ENCODE measurements at regions not wholly inside any gene's neighbourhood (a gene's known extent, or its start where the extent isn't known, plus 50 kb on each side); places are given as distances from the start of the nearest gene placed in this dataset.
"Not testable (repeated sequence)": the region's sequence is repeated elsewhere in the genome, so short reads cannot be mapped to it uniquely, and the experiment has no call there.

GRCh38 chr4:79666875-79667274, 258.8 kb upstream of the GK2 start:
- Mint-ChIP-seq H3K4me1 (ENCODE audit: low read depth in 2 of 2) (no peaks in the 10 kb centered on the region), H3K36me3 (no peaks in the 10 kb centered on the region), H3K27ac (no peak overlapping the region), H3K27me3 (no peaks in the 10 kb centered on the region), H3K9me3 (peaks cover 21% of the 10 kb centered on the region), H3K4me3 (no peak overlapping the region)
- ATAC-seq, result no peak
- no peak for DNase-seq (ENCODE audit: low spot score)

- ATAC-seq (no peak), DNase-seq (ENCODE audit: low spot score) (no peak)
- no peaks in the 10 kb centered on the region for H3K27me3 Mint-ChIP-seq
- peaks cover 21% of the 10 kb centered on the region for H3K9me3 Mint-ChIP-seq
- H3K4me1 Mint-ChIP-seq (ENCODE audit: low read depth in 2 of 2), result no peaks in the 10 kb centered on the region
- H3K27ac Mint-ChIP-seq, result no peak overlapping the region
- H3K36me3 Mint-ChIP-seq, result no peaks in the 10 kb centered on the region
- no peak overlapping the region for H3K4me3 Mint-ChIP-seq
Measured at GRCh38 chr4:79666112-79666511, 258.1 kb upstream of the GK2 start.

GRCh38 chr4:79663865-79664264, 255.8 kb upstream of the GK2 start:
- Mint-ChIP-seq H3K9me3 (peaks cover 8% of the 10 kb centered on the region), H3K36me3 (no peaks in the 10 kb centered on the region), H3K27me3 (no peaks in the 10 kb centered on the region), H3K4me1 (ENCODE audit: low read depth in 2 of 2) (no peaks in the 10 kb centered on the region), H3K4me3 (no peak overlapping the region), H3K27ac (no peak overlapping the region)
- DNase-seq (ENCODE audit: low spot score) (no peak), ATAC-seq (no peak)

GRCh38 chr4:79663141-79663540, 255.1 kb upstream of the GK2 start:
- ATAC-seq (no peak), DNase-seq (ENCODE audit: low spot score) (no peak)
- no peaks in the 10 kb centered on the region for H3K27me3 Mint-ChIP-seq
- no peaks in the 10 kb centered on the region for H3K4me1 Mint-ChIP-seq (ENCODE audit: low read depth in 2 of 2)
- H3K27ac Mint-ChIP-seq, result no peak overlapping the region
- peaks cover 8% of the 10 kb centered on the region for H3K9me3 Mint-ChIP-seq
- no peak overlapping the region for H3K4me3 Mint-ChIP-seq
- no peaks in the 10 kb centered on the region for H3K36me3 Mint-ChIP-seq

GRCh38 chr4:79662651-79663050, 254.6 kb upstream of the GK2 start:
- Mint-ChIP-seq H3K4me3 (no peak overlapping the region), H3K36me3 (no peaks in the 10 kb centered on the region), H3K27me3 (no peaks in the 10 kb centered on the region), H3K9me3 (peaks cover 8% of the 10 kb centered on the region), H3K4me1 (ENCODE audit: low read depth in 2 of 2) (no peaks in the 10 kb centered on the region), H3K27ac (no peak overlapping the region)
- no peak for ATAC-seq
- no peak for DNase-seq (ENCODE audit: low spot score)

GRCh38 chr4:79661196-79661595, 253.2 kb upstream of the GK2 start:
- no peak for DNase-seq (ENCODE audit: low spot score)
- no peaks in the 10 kb centered on the region for H3K4me1 Mint-ChIP-seq (ENCODE audit: low read depth in 2 of 2)
- H3K9me3 Mint-ChIP-seq, result peaks cover 11% of the 10 kb centered on the region
- no peaks in the 10 kb centered on the region for H3K36me3 Mint-ChIP-seq
- no peak overlapping the region for H3K27ac Mint-ChIP-seq
- no peaks in the 10 kb centered on the region for H3K27me3 Mint-ChIP-seq
- H3K4me3 Mint-ChIP-seq, result no peak overlapping the region
- no peak for ATAC-seq

GRCh38 chr4:79659308-79659870, 251.4 kb upstream of the GK2 start:
- H3K36me3 Mint-ChIP-seq; DNase-seq (ENCODE audit: low spot score); ATAC-seq; H3K4me1 Mint-ChIP-seq (ENCODE audit: low read depth in 2 of 2); H3K27ac Mint-ChIP-seq; H3K27me3 Mint-ChIP-seq; H3K4me3 Mint-ChIP-seq: not testable (repeated sequence)
- peaks cover 17% of the 10 kb centered on the region for H3K9me3 Mint-ChIP-seq

GRCh38 chr4:79657379-79657778, 249.4 kb upstream of the GK2 start:
- H3K4me3 Mint-ChIP-seq, result no peak overlapping the region
- H3K4me1 Mint-ChIP-seq (ENCODE audit: low read depth in 2 of 2), result no peaks in the 10 kb centered on the region
- DNase-seq (ENCODE audit: low spot score), result no peak
- H3K9me3 Mint-ChIP-seq, result peaks cover 17% of the 10 kb centered on the region
- no peak overlapping the region for H3K27ac Mint-ChIP-seq
- no peaks in the 10 kb centered on the region for H3K27me3 Mint-ChIP-seq
- no peaks in the 10 kb centered on the region for H3K36me3 Mint-ChIP-seq
- ATAC-seq, result no peak

- H3K36me3 Mint-ChIP-seq, result no peaks in the 10 kb centered on the region
- H3K4me1 Mint-ChIP-seq (ENCODE audit: low read depth in 2 of 2), result no peaks in the 10 kb centered on the region
- ATAC-seq (no peak), DNase-seq (ENCODE audit: low spot score) (no peak)
- H3K27ac Mint-ChIP-seq, result no peak overlapping the region
- no peaks in the 10 kb centered on the region for H3K27me3 Mint-ChIP-seq
- H3K4me3 Mint-ChIP-seq, result no peak overlapping the region
- peaks cover 14% of the 10 kb centered on the region for H3K9me3 Mint-ChIP-seq
Measured at GRCh38 chr4:79653871-79654270, 245.8 kb upstream of the GK2 start.

- Mint-ChIP-seq H3K27me3 (no peaks in the 10 kb centered on the region), H3K36me3 (no peaks in the 10 kb centered on the region), H3K27ac (no peak overlapping the region), H3K4me3 (no peak overlapping the region), H3K4me1 (ENCODE audit: low read depth in 2 of 2) (no peaks in the 10 kb centered on the region), H3K9me3 (peaks cover 12% of the 10 kb centered on the region)
- no peak for DNase-seq (ENCODE audit: low spot score)
- ATAC-seq, result no peak
Measured at GRCh38 chr4:79652738-79653137, 244.7 kb upstream of the GK2 start.

- H3K27me3 Mint-ChIP-seq, result no peaks in the 10 kb centered on the region
- ATAC-seq (no peak), DNase-seq (ENCODE audit: low spot score) (no peak)
- H3K36me3 Mint-ChIP-seq, result no peaks in the 10 kb centered on the region
- peaks cover 10% of the 10 kb centered on the region for H3K9me3 Mint-ChIP-seq
- no peaks in the 10 kb centered on the region for H3K4me1 Mint-ChIP-seq (ENCODE audit: low read depth in 2 of 2)
- no peak overlapping the region for H3K27ac Mint-ChIP-seq
- H3K4me3 Mint-ChIP-seq, result no peak overlapping the region
Measured at GRCh38 chr4:79652232-79652631, 244.2 kb upstream of the GK2 start.

- Mint-ChIP-seq H3K9me3 (peaks cover 8% of the 10 kb centered on the region), H3K27me3 (no peaks in the 10 kb centered on the region), H3K27ac (no peak overlapping the region), H3K4me3 (no peak overlapping the region), H3K36me3 (no peaks in the 10 kb centered on the region), H3K4me1 (ENCODE audit: low read depth in 2 of 2) (no peaks in the 10 kb centered on the region)
- no peak for DNase-seq (ENCODE audit: low spot score)
- no peak for ATAC-seq
Measured at GRCh38 chr4:79651456-79651855, 243.4 kb upstream of the GK2 start.

- Mint-ChIP-seq H3K4me1 (ENCODE audit: low read depth in 2 of 2) (no peaks in the 10 kb centered on the region), H3K27me3 (no peaks in the 10 kb centered on the region), H3K9me3 (peaks cover 8% of the 10 kb centered on the region), H3K27ac (no peak overlapping the region), H3K4me3 (no peak overlapping the region), H3K36me3 (no peaks in the 10 kb centered on the region)
- DNase-seq (ENCODE audit: low spot score) (no peak), ATAC-seq (no peak)
Measured at GRCh38 chr4:79650794-79651431, 242.9 kb upstream of the GK2 start.

- H3K27ac Mint-ChIP-seq, result no peak overlapping the region
- H3K27me3 Mint-ChIP-seq, result no peaks in the 10 kb centered on the region
- no peak overlapping the region for H3K4me3 Mint-ChIP-seq
- H3K9me3 Mint-ChIP-seq, result peaks cover 5% of the 10 kb centered on the region
- DNase-seq (ENCODE audit: low spot score) (no peak), ATAC-seq (no peak)
- no peaks in the 10 kb centered on the region for H3K4me1 Mint-ChIP-seq (ENCODE audit: low read depth in 2 of 2)
- H3K36me3 Mint-ChIP-seq, result no peaks in the 10 kb centered on the region
Measured at GRCh38 chr4:79650217-79650616, 242.2 kb upstream of the GK2 start.

- Mint-ChIP-seq H3K27me3 (no peaks in the 10 kb centered on the region), H3K36me3 (no peaks in the 10 kb centered on the region), H3K4me3 (no peak overlapping the region), H3K4me1 (ENCODE audit: low read depth in 2 of 2) (no peaks in the 10 kb centered on the region), H3K27ac (no peak overlapping the region), H3K9me3 (peaks cover 4% of the 10 kb centered on the region)
- DNase-seq (ENCODE audit: low spot score) (no peak), ATAC-seq (no peak)
Measured at GRCh38 chr4:79645942-79646341, 237.9 kb upstream of the GK2 start.

All from natural killer cell treated with Interleukin-12 subunit alpha and Interleukin-12 subunit beta and Interleukin-15 and Interleukin-18, amount 100 ng/mL, for 72 hours (primary cell).